Breast epithelium (tissue), 3 donors: ENCODE measurements at regions not wholly inside any gene's neighbourhood (a gene's known extent, or its start where the extent isn't known, plus 50 kb on each side); places are given as distances from the start of the nearest gene placed in this dataset.

ENCODE experiments used
- CTCF ChIP-seq, 3 donors: fragments of 450-650 bp; IDR thresholded peaks; one replicate each; pipeline ENCODE4 v1.5.1; 2016 to 2017; ENCODE audit warnings: antibody characterized with exemption in 3 of 3, mild to moderate bottlenecking in 3 of 3, moderate library complexity in 3 of 3
- POLR2AphosphoS5 ChIP-seq, 3 donors: sonication (generic); formaldehyde crosslinking; IDR thresholded peaks; one replicate each; pipeline ENCODE4 v1.6.1; 2017; ENCODE audit warnings: antibody characterized with exemption in 3 of 3

GRCh38 chr2:120892967-120893667 lies 157.4 kb downstream of the GLI2 start:
- TF ChIP-seq CTCF (IDR thresholded peaks at IDR 0.05) (no peak), POLR2AphosphoS5 (IDR thresholded peaks at IDR 0.05) (no peak)
